NCI-H2196 (cell line): ENCODE measurements at regions not wholly inside any gene's neighbourhood (a gene's known extent, or its start where the extent isn't known, plus 50 kb on each side); places are given as distances from the start of the nearest gene placed in this dataset.

Experiments used
- DNase-seq: peaks from one replicate; lab custom pipeline; 2025; ENCODE audit not compliant: unreplicated experiment; lab: John Stamatoyannopoulos, UW

DNA sequence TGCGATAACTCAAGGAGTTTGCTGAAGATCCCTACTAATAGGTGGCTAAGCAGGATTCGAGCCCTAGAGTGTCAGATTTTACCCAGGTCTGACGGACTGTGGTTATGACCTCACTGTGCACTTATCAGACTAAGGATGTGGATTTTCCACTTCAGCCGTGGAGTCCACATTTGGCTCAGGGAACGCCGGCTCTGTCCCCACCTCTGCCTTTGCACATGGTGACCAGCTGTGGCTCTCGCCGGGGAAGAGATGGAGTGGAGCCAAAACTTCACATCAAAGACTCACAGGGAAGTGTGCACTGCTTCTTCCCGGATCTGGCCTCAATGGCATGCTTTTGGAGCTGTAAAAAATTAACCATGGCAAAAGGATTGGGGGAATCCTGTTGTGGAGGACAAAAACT, 249.3 kb upstream of the APCDD1 start:
- no peak for DNase-seq

GRCh38 chr18:10207682-10208345, 246.6 kb upstream of the APCDD1 start:
- no peak for DNase-seq

DNA sequence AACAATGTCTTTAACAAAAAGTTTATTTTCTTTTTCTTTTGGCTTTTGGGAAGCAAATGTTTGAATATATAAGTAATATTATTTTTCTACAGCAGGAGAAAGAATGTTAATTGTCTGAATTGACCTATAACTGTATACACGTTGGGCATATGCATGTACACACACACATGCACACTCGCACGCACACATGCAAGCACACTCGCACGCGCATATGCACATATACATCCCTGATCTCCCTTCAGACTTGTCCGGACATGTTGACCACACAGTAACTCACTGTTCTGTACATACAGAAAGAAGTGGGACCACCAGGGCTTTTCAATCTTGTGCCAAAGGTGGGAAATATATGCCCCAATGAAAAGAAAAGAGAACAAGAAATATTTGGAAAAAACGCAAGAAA, 245.1 kb upstream of the APCDD1 start:
- no peak for DNase-seq

DNA sequence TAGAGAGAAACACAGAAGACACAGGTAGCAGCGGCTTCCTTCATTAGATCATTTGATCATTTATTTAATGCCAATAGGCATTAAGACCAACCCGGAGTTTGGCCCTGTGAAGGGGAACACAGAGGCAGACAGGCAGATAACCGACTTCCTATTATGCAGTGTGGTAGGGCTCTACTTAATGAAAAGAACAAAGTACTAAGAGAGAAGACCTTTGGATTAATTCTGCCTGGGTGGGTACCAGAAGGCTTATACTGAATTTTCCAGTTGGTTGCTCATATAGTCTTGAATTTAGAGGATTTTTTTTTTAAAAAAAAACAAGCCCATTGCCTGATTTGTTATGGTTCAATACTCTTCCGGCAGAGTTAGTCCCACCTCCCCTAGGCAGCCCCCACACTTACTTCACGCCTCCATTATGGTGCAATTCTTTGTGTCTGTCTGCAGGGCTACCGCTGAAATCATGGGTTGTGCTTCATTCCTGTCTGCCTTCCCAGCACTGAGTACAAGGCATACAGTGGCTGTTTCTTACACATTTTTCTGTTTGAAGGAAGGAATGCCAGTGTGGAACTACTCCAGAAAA, 244.3 kb upstream of the APCDD1 start:
- no peak for DNase-seq

DNA sequence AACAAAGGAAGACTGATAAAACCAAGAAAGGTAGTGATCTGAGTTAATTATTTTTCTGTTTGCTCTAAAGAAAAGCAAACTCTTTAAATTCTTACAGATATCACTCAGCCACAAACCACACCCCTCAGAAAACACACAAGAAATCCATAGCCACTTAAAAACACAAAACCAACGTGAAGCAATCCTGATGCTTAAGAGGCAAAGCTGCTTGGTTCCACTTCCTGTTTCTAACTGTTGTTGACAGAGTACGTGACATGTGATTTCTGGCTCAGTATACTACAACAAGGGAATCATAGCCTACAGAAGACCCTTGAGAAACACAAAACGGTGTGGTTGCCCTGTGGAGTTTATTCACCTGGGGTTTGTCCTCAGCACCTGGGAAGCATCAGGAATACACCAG, 240.9 kb upstream of the APCDD1 start:
- DNase-seq, result peak; percentile 72

DNA sequence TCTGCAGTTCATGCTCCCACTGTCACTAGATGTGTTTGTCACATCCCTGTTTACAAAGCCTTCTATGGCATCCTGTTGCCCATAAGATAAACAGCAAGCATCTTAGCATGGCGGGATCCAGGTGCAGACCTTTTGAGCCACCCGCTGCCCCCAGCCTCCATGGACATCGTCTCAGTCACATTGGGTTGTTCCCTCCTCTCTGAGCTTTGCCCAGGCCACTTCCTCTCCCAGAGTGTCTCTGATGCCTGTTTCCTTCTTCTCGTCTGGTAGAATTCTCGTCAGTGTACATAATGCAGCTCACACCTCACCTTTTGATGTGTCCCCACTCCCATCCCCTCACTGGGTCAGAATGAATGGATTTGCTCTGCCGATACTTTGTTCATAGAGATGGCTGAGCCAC, 239.0 kb upstream of the APCDD1 start:
- DNase-seq, result no peak

DNA sequence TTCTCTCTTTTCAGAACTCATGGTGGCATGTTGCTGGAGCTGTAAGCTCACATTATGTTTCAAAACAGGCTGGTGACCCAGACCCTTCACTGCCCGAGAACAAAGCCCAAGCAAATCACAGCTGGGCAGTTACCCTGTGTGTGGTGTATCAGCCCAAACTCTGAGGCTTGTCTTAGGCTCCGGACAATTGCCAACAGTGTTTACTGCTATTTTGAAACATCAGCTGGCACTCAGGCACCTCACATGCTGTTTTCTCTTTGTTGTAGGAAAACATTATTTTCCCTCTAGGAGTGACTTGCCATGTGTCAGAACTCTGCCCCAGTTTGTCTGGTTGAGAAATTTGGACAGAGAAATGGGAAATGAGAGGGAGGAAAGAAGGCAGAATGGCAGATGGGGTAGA, 237.6 kb upstream of the APCDD1 start:
- no peak for DNase-seq

DNA sequence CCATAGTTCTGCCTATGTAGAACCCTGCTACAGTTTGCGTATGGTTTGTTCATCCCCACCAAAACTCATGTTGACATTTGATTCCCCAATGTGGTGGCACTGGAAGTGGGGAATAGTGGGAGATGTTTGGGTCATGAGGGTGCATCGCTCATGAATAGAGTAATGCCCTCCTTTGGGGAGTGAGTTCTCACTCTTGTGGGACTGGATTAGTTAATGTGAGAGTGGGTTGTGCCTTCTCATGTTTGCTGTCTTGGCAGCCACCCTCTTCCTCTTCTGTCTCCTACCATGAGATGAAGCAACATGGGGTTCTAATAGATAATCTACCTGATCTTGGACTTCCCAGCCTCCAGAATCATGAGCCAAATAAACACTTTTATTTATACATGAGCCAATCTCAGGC, 237.2 kb upstream of the APCDD1 start:
- DNase-seq, result no peak

DNA sequence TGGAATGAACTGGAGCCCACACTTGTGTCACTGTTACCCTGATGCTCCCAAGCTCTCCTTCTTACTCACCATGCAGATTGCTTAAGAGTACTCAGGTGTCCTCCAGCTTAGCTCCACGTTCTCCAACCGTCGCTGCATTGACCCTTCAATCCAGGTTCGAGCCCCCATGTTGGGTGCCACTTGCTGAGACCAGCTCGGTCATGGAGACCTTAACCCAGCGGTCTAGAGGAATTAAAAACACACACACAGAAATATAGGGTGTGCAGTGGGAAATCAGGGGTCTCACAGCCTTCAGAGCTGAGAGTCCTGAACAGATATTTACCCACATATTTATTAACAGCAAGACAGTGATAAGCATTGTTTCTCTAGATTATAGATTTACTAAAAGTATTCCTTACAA, 229.1 kb upstream of the APCDD1 start:
- DNase-seq, result no peak

- DNase-seq, result no peak
Observed at GRCh38 chr18:10226971-10227370, 227.5 kb upstream of the APCDD1 start.

DNA sequence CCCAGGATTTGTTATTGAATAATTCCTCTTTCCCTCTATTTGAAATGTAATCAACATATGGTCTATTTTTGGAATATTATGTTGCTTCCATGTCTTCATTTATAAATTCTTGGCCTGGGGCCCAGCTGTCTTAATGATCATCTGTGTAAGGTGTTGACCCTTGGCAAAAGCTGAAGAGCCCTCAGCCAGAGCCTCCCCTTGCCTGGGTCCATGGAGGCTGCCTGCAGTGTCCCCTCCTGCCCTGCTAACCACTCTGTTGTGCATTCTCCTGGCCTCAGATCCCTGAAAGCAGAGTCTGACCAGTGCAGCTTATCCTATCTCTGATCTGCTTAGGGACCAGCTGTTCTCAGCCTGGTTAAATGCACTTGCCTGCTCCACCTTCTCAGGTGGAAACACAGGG, 226.1 kb upstream of the APCDD1 start:
- peak; percentile 59 for DNase-seq

DNA sequence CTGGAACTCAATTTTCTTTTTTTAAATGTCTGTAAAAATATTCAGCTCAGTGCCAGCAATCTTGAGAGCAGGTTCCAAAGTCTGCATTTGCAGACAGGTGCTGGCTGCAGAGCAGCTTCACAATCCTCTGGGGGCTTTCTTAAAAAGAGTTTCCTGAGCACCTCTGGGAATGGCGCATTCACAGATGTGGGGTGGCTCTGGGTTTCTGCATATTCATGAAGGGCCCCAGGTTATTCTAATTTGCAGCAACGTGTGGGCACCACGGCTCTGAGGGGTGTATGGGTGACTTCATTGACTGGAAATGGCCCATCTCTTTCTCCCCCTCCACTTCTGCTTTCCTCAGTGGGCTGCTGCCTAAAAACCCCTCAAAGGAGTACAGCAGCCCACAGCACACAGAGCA, 225.0 kb upstream of the APCDD1 start:
- no peak for DNase-seq

DNA sequence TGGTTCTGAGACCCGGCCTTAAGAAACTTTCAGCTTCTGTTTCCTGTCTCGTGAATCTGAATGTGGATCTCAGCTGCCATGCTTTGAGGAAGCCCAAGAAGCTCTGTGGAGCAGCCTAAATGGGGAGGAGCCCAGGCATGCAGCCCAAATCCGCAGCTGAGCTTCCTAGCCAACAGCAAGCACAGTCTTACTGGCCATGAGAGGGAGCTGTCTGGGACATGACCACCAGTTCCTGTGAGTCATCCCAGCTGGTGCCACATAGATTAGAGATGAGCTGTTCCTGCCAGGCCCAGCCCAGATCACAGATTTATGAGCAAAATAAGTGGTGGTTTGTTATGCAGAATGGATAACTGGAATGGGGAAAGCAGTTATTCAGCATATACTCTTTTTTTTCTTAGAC, 224.4 kb upstream of the APCDD1 start:
- no peak for DNase-seq

DNA sequence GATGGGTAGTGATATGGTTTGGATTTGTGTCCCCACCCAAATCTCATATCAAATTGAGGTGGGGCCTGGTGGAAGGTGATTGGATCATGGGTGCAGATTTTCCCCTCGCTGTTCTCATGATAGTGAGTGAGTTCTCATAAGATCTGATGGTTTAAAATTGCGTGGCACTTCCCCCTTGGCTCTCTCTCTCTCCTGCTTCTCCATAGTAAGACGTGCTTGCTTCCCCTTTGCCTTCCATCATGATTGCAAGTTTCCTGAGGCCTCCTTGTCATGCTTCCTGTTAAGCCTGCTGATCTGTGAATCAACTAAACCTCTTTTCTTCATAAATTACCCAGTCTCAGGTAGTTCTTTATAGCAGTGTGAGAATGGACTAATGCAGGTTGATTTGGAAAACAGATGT, 223.2 kb upstream of the APCDD1 start:
- DNase-seq, result no peak

DNA sequence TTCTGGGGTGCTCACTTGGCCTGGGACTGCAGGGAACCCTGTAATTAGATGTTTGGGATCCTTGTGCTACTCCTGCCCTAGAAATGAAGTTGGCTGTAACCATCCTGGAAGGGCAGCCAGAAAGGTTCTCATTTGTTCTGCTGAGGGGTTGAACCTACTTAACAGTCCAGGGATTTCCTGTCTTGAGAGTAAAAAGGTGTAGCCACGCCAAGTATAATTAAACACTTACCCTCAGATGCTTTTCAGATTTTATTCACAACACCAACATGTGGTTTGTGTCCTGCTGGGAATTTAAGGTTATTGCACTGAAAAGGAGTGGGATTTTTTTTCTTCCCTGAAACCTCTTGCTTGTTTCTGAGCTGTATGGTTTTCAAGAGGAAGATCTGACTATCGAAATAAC, 222.4 kb upstream of the APCDD1 start:
- DNase-seq, result peak; percentile 62

DNA sequence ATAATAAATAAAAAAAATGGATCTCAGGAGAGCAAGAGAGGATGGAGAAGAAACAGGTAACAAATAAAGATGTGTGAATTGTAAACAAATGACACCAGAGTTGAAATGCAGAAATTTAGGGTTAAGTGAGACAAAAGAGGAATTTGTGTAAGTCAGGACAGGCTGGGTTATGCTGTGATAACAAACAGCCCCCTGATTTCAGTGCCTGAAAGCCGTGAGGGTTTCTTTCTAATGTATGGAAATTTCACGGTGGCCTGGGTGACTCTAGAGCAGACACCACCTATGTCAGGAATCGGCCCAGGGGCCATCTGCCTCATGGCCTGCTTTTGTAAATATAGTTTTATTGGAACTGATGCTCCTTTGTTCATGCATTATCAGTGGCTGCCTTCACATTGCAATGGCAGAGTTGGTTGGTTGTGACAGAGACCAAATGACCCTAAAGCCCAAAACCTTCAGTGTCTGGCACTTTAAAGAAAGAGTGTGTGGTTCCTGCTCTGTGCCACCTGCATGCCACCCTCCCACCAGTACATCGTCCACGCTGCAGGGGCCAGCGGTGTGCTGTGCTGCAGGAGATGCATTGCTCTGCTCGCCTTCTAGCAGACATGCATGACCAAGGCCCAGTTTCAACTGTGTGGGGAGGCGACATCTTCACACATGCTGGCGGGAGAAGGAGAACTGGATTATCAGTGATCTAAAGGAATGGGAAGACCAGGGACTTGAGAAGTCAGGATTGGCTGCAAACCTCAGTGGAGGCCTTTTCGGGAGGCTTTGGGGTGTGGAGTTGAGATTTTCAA, 221.2 kb upstream of the APCDD1 start:
- DNase-seq, result no peak

DNA sequence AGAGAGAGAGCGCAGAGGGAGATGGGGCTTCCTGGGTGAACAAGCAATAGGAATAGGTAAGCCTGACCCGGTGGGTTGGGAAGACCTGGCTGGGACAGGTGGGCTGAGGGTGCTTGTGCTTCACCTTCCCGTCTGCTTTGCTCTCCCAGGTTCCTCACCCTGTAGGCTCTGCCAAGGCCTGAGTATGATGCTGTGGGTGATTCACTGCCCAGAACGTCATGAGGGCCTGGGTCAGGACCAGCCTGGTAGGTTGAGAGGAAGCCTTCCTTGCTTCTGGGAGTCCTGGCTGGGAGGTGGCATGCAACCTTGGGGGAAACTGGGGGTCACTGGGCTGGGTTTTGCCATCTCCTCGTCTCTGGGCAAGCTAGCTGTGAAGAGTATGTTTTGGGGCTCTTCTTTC, 220.2 kb upstream of the APCDD1 start:
- DNase-seq, result no peak

GRCh38 chr18:10234912-10235660, 219.3 kb upstream of the APCDD1 start:
- DNase-seq, result no peak

DNA sequence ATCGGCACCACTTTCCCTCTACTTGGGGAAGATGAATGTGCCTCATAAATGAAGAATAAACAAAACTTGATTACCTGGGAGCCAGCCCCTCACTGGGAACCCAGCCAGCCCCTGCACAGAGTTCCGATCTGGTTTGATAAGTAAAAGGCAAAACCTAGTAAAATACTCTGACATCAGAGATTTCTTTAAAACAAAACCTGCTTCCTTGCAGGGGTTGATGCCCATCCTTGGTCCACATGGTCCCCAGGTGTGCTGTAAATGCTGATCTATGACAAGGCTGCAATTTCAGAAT, 218.8 kb upstream of the APCDD1 start:
- DNase-seq, result no peak

DNA sequence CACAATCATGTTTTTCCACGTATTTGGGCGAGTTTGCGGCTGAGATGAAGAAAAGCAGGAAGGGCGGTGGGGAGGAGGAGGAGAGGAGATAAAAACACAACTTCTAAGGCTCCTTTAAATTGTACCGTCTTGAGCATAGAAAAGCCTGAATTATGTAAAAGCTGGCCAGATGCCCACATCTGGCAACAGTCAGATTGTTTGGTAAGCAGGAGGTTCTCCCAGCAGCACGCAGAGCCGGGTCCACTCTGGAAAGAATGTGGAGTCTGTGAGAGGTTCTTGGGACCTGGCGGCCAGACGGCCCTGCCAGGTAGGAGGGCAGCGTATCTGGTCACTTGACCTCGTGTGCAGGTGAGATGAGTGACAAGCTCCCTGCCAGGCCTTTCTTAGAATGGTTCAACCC, 215.3 kb upstream of the APCDD1 start:
- no peak for DNase-seq

- no peak for DNase-seq
Observed at GRCh38 chr18:10239991-10240634, 214.3 kb upstream of the APCDD1 start.

GRCh38 chr18:10240973-10241372, 213.5 kb upstream of the APCDD1 start:
- no peak for DNase-seq
